ENCODE measurements at regions not wholly inside any gene's neighbourhood (a gene's known extent, or its start where the extent isn't known, plus 50 kb on each side); places are given as distances from the start of the nearest gene placed in this dataset.

GRCh38 chr20:51287628-51288413 lies 254.7 kb downstream of the NFATC2 start:
- DNase-seq (ENCODE audit: low spot score), result no peak
- intact Hi-C loops (cut with DNase I), result no loop called here
- Histone ChIP-seq H3K9me3 (no peaks in the 10 kb centered on the region), H3K4me1 (replicated peaks) (no peaks in the 10 kb centered on the region), H3K36me3 (no peaks in the 10 kb centered on the region), H3K27me3 (replicated peaks; ENCODE audit: insufficient read depth) (no peaks in the 10 kb centered on the region), H3K27ac (no peak overlapping the region), H3K4me3 (no peak overlapping the region)
- 72% methylated on average over 5 of the region's 5 CpGs for WGBS
- TF ChIP-seq CTCF (IDR thresholded peaks at IDR 0.05) (no peak), POLR2A (IDR thresholded peaks at IDR 0.05) (no peak), POLR2AphosphoS5 (IDR thresholded peaks at IDR 0.05) (no peak)

- 6% methylated on average over 1 of the region's 1 CpG for WGBS
- Histone ChIP-seq H3K27ac (no peak overlapping the region), H3K27me3 (replicated peaks; ENCODE audit: insufficient read depth) (no peaks in the 10 kb centered on the region), H3K4me1 (replicated peaks) (no peaks in the 10 kb centered on the region), H3K36me3 (no peaks in the 10 kb centered on the region), H3K9me3 (no peaks in the 10 kb centered on the region), H3K4me3 (no peak overlapping the region)
- no peak for DNase-seq (ENCODE audit: low spot score)
- TF ChIP-seq POLR2A (IDR thresholded peaks at IDR 0.05), result no peak
- intact Hi-C loops (cut with DNase I), result no loop called here
Observed at GRCh38 chr20:51286758-51287157, 255.8 kb downstream of the NFATC2 start.

DNA sequence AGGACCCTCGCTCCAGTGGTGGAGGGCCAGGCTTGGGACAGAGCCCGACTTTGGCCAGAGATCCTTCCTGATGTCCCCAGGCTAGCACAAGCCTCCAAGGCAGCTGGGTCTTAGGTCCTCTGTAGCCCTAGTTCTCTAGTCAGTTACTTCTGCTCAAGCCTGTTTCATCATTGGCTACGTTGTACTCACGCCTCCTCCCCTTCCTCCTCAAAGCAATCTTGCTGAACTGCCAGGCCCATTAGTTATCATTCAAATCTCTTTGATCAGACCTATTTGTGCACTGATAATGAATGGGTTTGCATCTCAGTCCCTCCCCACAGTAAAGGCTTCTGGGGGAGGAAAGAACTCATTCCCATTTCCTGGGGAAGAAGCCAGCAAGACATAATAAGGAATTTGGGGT lies 256.8 kb downstream of the NFATC2 start:
- intact Hi-C loops (cut with DNase I), result no loop called here
- DNase-seq (ENCODE audit: low spot score), result no peak
- H3K27me3 ChIP-seq (replicated peaks; ENCODE audit: insufficient read depth), result no peaks in the 10 kb centered on the region
- no peak for TF ChIP-seq CTCF (IDR thresholded peaks at IDR 0.05)
- TF ChIP-seq POLR2A (IDR thresholded peaks at IDR 0.05), result no peak
- no peak for TF ChIP-seq POLR2AphosphoS5 (IDR thresholded peaks at IDR 0.05)
- H3K27ac ChIP-seq, result no peak overlapping the region
- no peaks in the 10 kb centered on the region for H3K36me3 ChIP-seq
- no peaks in the 10 kb centered on the region for H3K9me3 ChIP-seq
- H3K4me1 ChIP-seq (replicated peaks), result no peaks in the 10 kb centered on the region
- WGBS, result 53% methylated on average over 4 of the region's 4 CpGs
- H3K4me3 ChIP-seq, result no peak overlapping the region

GRCh38 chr20:51284871-51285270 lies 257.6 kb downstream of the NFATC2 start:
- Histone ChIP-seq H3K27me3 (replicated peaks; ENCODE audit: insufficient read depth) (no peaks in the 10 kb centered on the region), H3K36me3 (no peaks in the 10 kb centered on the region), H3K27ac (no peak overlapping the region), H3K4me3 (no peak overlapping the region), H3K9me3 (no peaks in the 10 kb centered on the region), H3K4me1 (replicated peaks) (no peaks in the 10 kb centered on the region)
- TF ChIP-seq POLR2A (IDR thresholded peaks at IDR 0.05) (no peak), POLR2AphosphoS5 (IDR thresholded peaks at IDR 0.05) (no peak), CTCF (IDR thresholded peaks at IDR 0.05) (no peak)
- 66% methylated on average over 6 of the region's 6 CpGs for WGBS
- DNase-seq (ENCODE audit: low spot score), result no peak
- intact Hi-C loops (cut with DNase I), result no loop called here

DNA sequence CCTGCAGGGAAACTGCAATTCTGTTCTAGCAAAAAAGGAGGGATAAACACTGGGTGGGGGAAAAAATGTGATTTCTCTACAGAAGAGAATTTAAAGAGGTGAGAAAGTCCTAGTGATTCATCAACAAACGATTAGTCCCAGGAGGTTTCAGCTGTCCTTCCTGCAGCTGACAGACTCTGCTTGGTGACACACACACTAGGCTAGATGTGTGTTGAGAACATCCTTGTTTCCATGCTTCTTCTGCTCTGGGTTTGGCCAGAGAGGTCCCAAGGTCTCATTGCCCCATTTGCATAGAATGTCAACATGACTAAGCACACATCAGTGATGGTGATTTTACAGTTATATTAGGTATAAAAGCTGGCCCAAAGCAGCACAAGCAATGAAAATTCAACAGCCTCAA lies 258.3 kb downstream of the NFATC2 start:
- no peaks in the 10 kb centered on the region for H3K9me3 ChIP-seq
- TF ChIP-seq POLR2A (IDR thresholded peaks at IDR 0.05), result no peak
- TF ChIP-seq CTCF (IDR thresholded peaks at IDR 0.05), result no peak
- TF ChIP-seq POLR2AphosphoS5 (IDR thresholded peaks at IDR 0.05), result no peak
- H3K27ac ChIP-seq, result no peak overlapping the region
- intact Hi-C loops (cut with DNase I), result no loop called here
- WGBS, result 35% methylated on average over 1 of the region's 1 CpG
- no peaks in the 10 kb centered on the region for H3K4me1 ChIP-seq (replicated peaks)
- H3K27me3 ChIP-seq (replicated peaks; ENCODE audit: insufficient read depth), result no peaks in the 10 kb centered on the region
- H3K4me3 ChIP-seq, result no peak overlapping the region
- no peak for DNase-seq (ENCODE audit: low spot score)
- H3K36me3 ChIP-seq, result no peaks in the 10 kb centered on the region
